HCT116 (cell line): ENCODE measurements at regions not wholly inside any gene's neighbourhood (a gene's known extent, or its start where the extent isn't known, plus 50 kb on each side); places are given as distances from the start of the nearest gene placed in this dataset.

Experiments
- ATAC-seq: fragments of 200-7000 bp; cut with Tn5 transposase; 2 replicates; pipeline ENCODE4 v1.9.1; 2020; ENCODE audit warnings: mild to moderate bottlenecking, moderate library complexity
- BruUV-seq: library from RNA; stranded (reverse); fragments of 400-500 nt; replicated peaks from 2 replicates; lab custom pipeline; 2021; lab: Mats Ljungman, UMichigan
- CTCF ChIA-PET: fragments of 300-600 bp; sonication (Branson Sonifier 250); formaldehyde crosslinking; loops from one replicate; lab custom pipeline; 2021; ENCODE audit warnings: antibody characterized with exemption; lab: Charles Lee
- POLR2A ChIA-PET: fragments of 300-600, 350-600 bp; sonication (Branson Sonifier 250); formaldehyde crosslinking; loops from one replicate; lab custom pipeline; 2021; ENCODE audit warnings: antibody characterized with exemption; lab: Charles Lee
- RAD21 ChIA-PET, 2 experiments: fragments of 300-600 bp; sonication (Branson Sonifier 250); formaldehyde crosslinking; loops; one replicate each; lab custom pipeline; 2023; ENCODE audit warnings: low total read pairs in 2 of 2; ENCODE audit not compliant: uncharacterized antibody in 2 of 2, unreplicated experiment in 2 of 2, low non-redundant PET in 1 of 2; lab: Charles Lee
- DNase-seq: peaks from one replicate; pipeline ENCODE4 v3.0.0-alpha.2; 2010; ENCODE audit warnings: low read depth, low spot score
- H2AFZ ChIP-seq: fragments of 200-600 bp; shearing (Covaris generic), sonication (generic); 2 replicates; pipeline ENCODE4 v1.6.1; 2017; ENCODE audit warnings: low read depth, mixed run types, mixed read lengths, antibody characterized with exemption, low read length; ENCODE audit not compliant: poor library complexity, severe bottlenecking
- H3K27ac ChIP-seq: 2 replicates; pipeline ENCODE4 v1.5.1; 2012; ENCODE audit warnings: low read depth, low read length
- H3K27me3 ChIP-seq: fragments of 200-600 bp; sonication (generic); 2 replicates; pipeline ENCODE4 v1.6.1; 2016; ENCODE audit warnings: mixed run types, low read length, mixed read lengths; ENCODE audit not compliant: insufficient read depth
- H3K36me3 ChIP-seq, 2 experiments: fragments of 200-500 bp in 1 of 2; fragments of 200-600 bp in 1 of 2; sonication (Bioruptor generic) in 1 of 2; sonication (generic) in 1 of 2; 2 replicates each; pipeline versions ENCODE4 v1.5.1 to v1.6.1; 2014 to 2016; ENCODE audit warnings: low read length in 2 of 2, inconsistent platforms in 1 of 2, mixed read lengths in 1 of 2, mixed run types in 1 of 2; ENCODE audit not compliant: insufficient read depth in 2 of 2, control insufficient read depth in 1 of 2
- H3K4me1 ChIP-seq, 2 experiments: fragments of 200-600 bp in 1 of 2; sonication (generic) in 1 of 2; 2 replicates each; pipeline versions ENCODE4 v1.5.1 to v1.6.1; 2012 to 2017; ENCODE audit warnings: low read length in 2 of 2, inconsistent platforms in 1 of 2, mild to moderate bottlenecking in 1 of 2, mixed read lengths in 1 of 2, mixed run types in 1 of 2, moderate library complexity in 1 of 2; ENCODE audit not compliant: insufficient read depth in 2 of 2, control insufficient read depth in 1 of 2
- H3K4me2 ChIP-seq: fragments of 200-600 bp; sonication (generic); 2 replicates; pipeline ENCODE4 v1.6.1; 2017; ENCODE audit warnings: mixed run types, low read length, mixed read lengths
- H3K4me3 ChIP-seq, 2 experiments: fragments of 200-600 bp in 1 of 2; sonication (generic) in 1 of 2; replicated peaks in 1 of 2; 2 replicates each; pipeline ENCODE4 v1.5.1; 2011 to 2016; ENCODE audit warnings: low read length in 2 of 2, control low read depth in 1 of 2, low read depth in 1 of 2, mild to moderate bottlenecking in 1 of 2, mixed read lengths in 1 of 2, mixed run types in 1 of 2
- H3K79me2 ChIP-seq: fragments of 200-600 bp; sonication (generic); 2 replicates; pipeline ENCODE4 v1.6.1; 2017; ENCODE audit warnings: mild to moderate bottlenecking, mixed run types, low read length, moderate library complexity, mixed read lengths; ENCODE audit not compliant: insufficient read depth
- H3K9ac ChIP-seq: fragments of 200-600 bp; sonication (generic); 2 replicates; pipeline ENCODE4 v1.6.1; 2016; ENCODE audit warnings: low read length, mixed read lengths
- H3K9me2 ChIP-seq: fragments of 200-600 bp; sonication (generic), shearing (Covaris generic); 2 replicates; pipeline ENCODE4 v1.6.1; 2017; ENCODE audit warnings: mixed run types, mild to moderate bottlenecking, moderate library complexity; ENCODE audit not compliant: insufficient read depth
- H3K9me3 ChIP-seq, 2 experiments: fragments of 200-500 bp in 1 of 2; fragments of 200-600 bp in 1 of 2; sonication (Bioruptor generic) in 1 of 2; sonication (generic) in 1 of 2; 2 replicates each; pipeline ENCODE4 v1.6.1; 2014 to 2017; ENCODE audit warnings: low read length in 2 of 2, mixed read lengths in 2 of 2, inconsistent platforms in 1 of 2, low read depth in 1 of 2, mild to moderate bottlenecking in 1 of 2, mixed run types in 1 of 2, moderate library complexity in 1 of 2; ENCODE audit not compliant: control insufficient read depth in 1 of 2, insufficient read depth in 1 of 2
- H4K20me1 ChIP-seq: fragments of 200-600 bp; sonication (generic), shearing (Covaris generic); 2 replicates; pipeline ENCODE4 v1.6.1; 2017; ENCODE audit warnings: mixed run types, mild to moderate bottlenecking, moderate library complexity; ENCODE audit not compliant: insufficient read depth
- CEBPB ChIP-seq: IDR thresholded peaks from 2 replicates; pipeline ENCODE4 v1.6.1; 2012; ENCODE audit warnings: low read depth
- CTCF ChIP-seq, 3 experiments: fragments of 200-600 bp in 1 of 3; sonication (generic) in 1 of 3; IDR thresholded peaks in 2 of 3; conservative IDR thresholded peaks in 1 of 3; 2 replicates each; pipeline ENCODE4 v1.5.1; 2012 to 2017; ENCODE audit warnings: low read depth in 2 of 3, low read length in 2 of 3, antibody characterized with exemption in 1 of 3, borderline replicate concordance in 1 of 3, control low read depth in 1 of 3, mild to moderate bottlenecking in 1 of 3, mixed read lengths in 1 of 3, mixed run types in 1 of 3, moderate library complexity in 1 of 3; ENCODE audit not compliant: insufficient read depth in 1 of 3
- EGR1 ChIP-seq: IDR thresholded peaks from 2 replicates; pipeline ENCODE4 v1.6.1; 2012; ENCODE audit warnings: low read depth
- EZH2phosphoT487 ChIP-seq: fragments of 200-600 bp; IDR thresholded peaks from 2 replicates; pipeline ENCODE4 v1.6.1; 2018; ENCODE audit warnings: antibody characterized with exemption, borderline replicate concordance
- FOSL1 ChIP-seq: IDR thresholded peaks from 2 replicates; pipeline ENCODE4 v1.6.1; 2012; ENCODE audit warnings: low read depth
- JUND ChIP-seq: IDR thresholded peaks from 2 replicates; pipeline ENCODE4 v1.6.1; 2012
- POLR2A ChIP-seq: IDR thresholded peaks from 2 replicates; pipeline ENCODE4 v1.7.0; 2011; ENCODE audit warnings: borderline replicate concordance; ENCODE audit not compliant: insufficient read depth, insufficient read length; ENCODE audit errors: extremely low read depth
- POLR2AphosphoS5 ChIP-seq: IDR thresholded peaks from 2 replicates; pipeline ENCODE4 v1.6.1; 2011; ENCODE audit warnings: mild to moderate bottlenecking, low read depth, low read length, moderate library complexity
- RAD21 ChIP-seq: IDR thresholded peaks from 2 replicates; pipeline ENCODE4 v1.6.1; 2012; ENCODE audit warnings: low read depth, mild to moderate bottlenecking
- REST ChIP-seq: IDR thresholded peaks from 2 replicates; pipeline ENCODE4 v1.6.1; 2012; ENCODE audit warnings: low read depth
- SIN3A ChIP-seq: IDR thresholded peaks from 2 replicates; pipeline ENCODE4 v1.6.1; 2012; ENCODE audit warnings: low read depth
- SRF ChIP-seq: IDR thresholded peaks from 2 replicates; pipeline ENCODE4 v1.6.1; 2012; ENCODE audit warnings: low read depth
- ZFX ChIP-seq: fragments of 450-650 bp; IDR thresholded peaks from 2 replicates; pipeline ENCODE4 v1.6.1; 2017
- ZNF274 ChIP-seq: fragments of 200-500 bp; sonication (Bioruptor generic); IDR thresholded peaks from 2 replicates; pipeline ENCODE4 v1.6.1; 2014; ENCODE audit warnings: mild to moderate bottlenecking, low read depth, low read length, inconsistent platforms
- intact Hi-C: fragments of 100-400 bp; cut with micrococcal nuclease; formaldehyde crosslinking; loops from 2 replicates; pipeline ENCODE4 v1.10.0; 2022

- TF ChIP-seq ZFX (no peak), EZH2phosphoT487 (no peak), ZNF274 (no peak), SRF (no peak), FOSL1 (no peak), EGR1 (no peak), SIN3A (no peak), JUND (no peak)
- Histone ChIP-seq H3K9me2 (no peaks in the 10 kb centered on the region), H3K9me3 (no peaks in the 10 kb centered on the region), H3K79me2 (no peaks in the 10 kb centered on the region), H3K27me3 (no peaks in the 10 kb centered on the region), H3K9ac (no peak overlapping the region), H3K4me2 (no peak overlapping the region), H4K20me1 (no peaks in the 10 kb centered on the region), H3K4me1 (peaks cover 6 to 35% of the 10 kb centered on the region in 2 experiments; a peak in 2 of 4 replicates), H3K4me3 (no peak overlapping the region), H3K27ac (no peak overlapping the region), H3K36me3 (no peaks in the 10 kb centered on the region), H2AFZ (peak overlapping the region; percentile 59)
- ATAC-seq, result no peak
- intact Hi-C loops, result loop anchor here (10.0 kb wide), 1 partner anchor 171 kb away; no protein-coding TSS in a partner anchor
- no TSS peak for BruUV-seq
- DNase-seq, result no peak
- CTCF ChIA-PET, result no interaction called here
- RAD21 ChIA-PET, result no interaction called here
- POLR2A ChIA-PET, result interaction anchor here (0.7 kb wide), 1 partner anchor 33 kb away, joined by 3 read pairs; no protein-coding TSS in a partner anchor
These were observed 99.2 kb upstream of the RAPGEF2 start for GRCh38 chr4:159003420-159004253.

GRCh38 chr4:159006202-159006601, 96.7 kb upstream of the RAPGEF2 start:
- ChIA-PET POLR2A (no interaction called here), RAD21 (no interaction called here), CTCF (no interaction called here)
- DNase-seq (peak; percentile 75), ATAC-seq (peak; percentile 87)
- Histone ChIP-seq H3K27me3 (no peaks in the 10 kb centered on the region), H3K4me2 (peak overlapping the region; percentile 75), H3K27ac (no peak overlapping the region), H3K9me2 (no peaks in the 10 kb centered on the region), H3K79me2 (no peaks in the 10 kb centered on the region), H4K20me1 (no peaks in the 10 kb centered on the region), H3K4me3 (peak overlapping the region; percentile 4 to 49; a peak in 3 of 4 replicates), H2AFZ (peak overlapping the region; percentile 75), H3K9me3 (no peaks in the 10 kb centered on the region), H3K9ac (peak overlapping the region; percentile 29; the same call in 1 of the 2 replicates), H3K4me1 (peaks cover 6 to 30% of the 10 kb centered on the region in 2 experiments; a peak in 2 of 4 replicates), H3K36me3 (no peaks in the 10 kb centered on the region)
- no TSS peak for BruUV-seq
- intact Hi-C loops, result loop anchor here (5.0 to 10.0 kb wide), 2 partner anchors 96 to 169 kb away; partner anchors contain the start of gene RAPGEF2
- peak; percentile 73 for TF ChIP-seq CEBPB
- no peak; the same call in 1 of the 2 replicates for TF ChIP-seq SIN3A
- no peak for TF ChIP-seq EZH2phosphoT487
- peak; percentile 24; the same call in 1 of the 2 replicates for TF ChIP-seq RAD21
- no peak for TF ChIP-seq CTCF (IDR thresholded peaks at IDR 0.05 in 2 of 3, conservative IDR thresholded peaks at IDR 0.05 in 1 of 3; ENCODE audit: borderline replicate concordance in 1 of 3, insufficient read depth in 1 of 3, low read depth in 2 of 3, low read length in 2 of 3)
- no peak for TF ChIP-seq EGR1
- TF ChIP-seq FOSL1, result peak; percentile 32
- TF ChIP-seq POLR2A, result no peak
- TF ChIP-seq JUND, result peak; percentile 59
- no peak; the same call in 1 of the 2 replicates for TF ChIP-seq POLR2AphosphoS5
- TF ChIP-seq REST, result no peak
